H4 (cell line): ENCODE measurements at regions not wholly inside any gene's neighbourhood (a gene's known extent, or its start where the extent isn't known, plus 50 kb on each side); places are given as distances from the start of the nearest gene placed in this dataset.

Experiments
- DNase-seq: peaks from one replicate; pipeline ENCODE4 v3.0.0-alpha.2; 2015; ENCODE audit warnings: low spot score

- DNase-seq = no peak
Measured at GRCh38 chr5:124126504-124127217, 614.7 kb downstream of the CSNK1G3 start.

DNA sequence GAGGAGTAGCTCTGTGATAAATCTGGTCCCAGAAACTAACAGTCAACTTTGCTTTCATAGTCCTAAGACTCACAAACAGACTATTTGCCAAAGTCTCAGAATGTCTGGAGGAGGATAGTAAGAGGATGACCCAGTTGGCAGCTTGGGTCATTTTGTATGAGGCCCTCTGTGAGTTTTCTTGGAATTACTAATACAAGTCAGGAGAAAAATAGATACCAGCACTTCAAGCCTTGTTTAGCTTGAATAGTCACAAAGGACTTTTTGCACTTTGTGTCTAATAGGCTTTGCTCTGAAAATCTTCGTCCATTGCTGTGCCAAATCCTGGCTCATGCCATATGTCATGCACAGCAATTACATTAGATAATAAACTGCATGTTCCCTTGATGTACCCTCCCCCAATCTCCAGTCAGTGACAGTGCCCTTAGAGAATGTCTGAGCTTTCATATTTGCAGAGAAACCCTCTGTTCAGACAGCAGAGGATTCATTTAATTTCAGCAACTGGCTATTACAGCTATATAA, 612.8 kb downstream of the CSNK1G3 start:
- no peak for DNase-seq

GRCh38 chr5:124121198-124121597, 609.2 kb downstream of the CSNK1G3 start:
- no peak for DNase-seq

GRCh38 chr5:124114911-124115310, 602.9 kb downstream of the CSNK1G3 start:
- no peak for DNase-seq

DNA sequence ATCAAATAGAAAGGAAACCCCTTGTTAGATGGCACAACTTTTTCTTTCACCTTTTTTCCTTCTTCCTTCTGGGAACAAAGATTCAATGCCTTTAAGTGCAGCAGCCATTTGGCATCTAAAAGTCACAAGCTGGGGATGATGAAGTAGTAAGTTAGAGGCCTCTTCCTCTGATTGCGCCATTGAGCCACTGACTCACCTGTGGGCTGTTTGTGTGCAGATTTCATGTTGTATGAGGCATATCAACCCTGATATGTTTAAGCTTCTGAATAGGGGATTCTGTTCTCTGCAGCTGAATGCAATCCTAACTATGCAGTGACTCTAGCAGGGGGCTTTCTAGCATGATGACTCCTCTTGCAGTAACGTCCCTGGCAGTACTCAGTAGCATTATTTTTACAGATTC, 599.9 kb downstream of the CSNK1G3 start:
- no peak for DNase-seq

GRCh38 chr5:124110942-124111341, 599.0 kb downstream of the CSNK1G3 start:
- no peak for DNase-seq

GRCh38 chr5:124105326-124105725, 593.3 kb downstream of the CSNK1G3 start:
- no peak for DNase-seq

DNA sequence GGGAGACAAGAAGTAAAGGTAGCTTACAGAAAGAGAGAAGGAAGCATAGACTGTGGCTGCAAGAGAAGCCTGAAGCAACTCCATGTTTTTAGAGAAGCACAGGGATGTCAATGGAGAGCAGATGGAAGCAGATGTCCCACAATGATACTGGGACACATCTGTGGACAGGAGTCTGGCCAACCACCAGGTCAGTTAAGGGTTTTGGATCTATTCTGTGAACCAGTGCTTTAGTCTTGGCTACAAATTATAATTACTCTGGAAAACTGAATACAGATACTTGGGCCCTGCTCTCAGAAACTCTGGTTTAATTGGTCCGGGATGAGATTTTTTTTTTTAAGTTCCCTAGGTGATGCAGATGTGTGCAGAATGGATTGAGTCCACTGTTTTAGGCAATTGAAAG, 592.8 kb downstream of the CSNK1G3 start:
- no peak for DNase-seq

- DNase-seq = no peak
Measured at GRCh38 chr5:124104344-124104743, 592.4 kb downstream of the CSNK1G3 start.

DNA sequence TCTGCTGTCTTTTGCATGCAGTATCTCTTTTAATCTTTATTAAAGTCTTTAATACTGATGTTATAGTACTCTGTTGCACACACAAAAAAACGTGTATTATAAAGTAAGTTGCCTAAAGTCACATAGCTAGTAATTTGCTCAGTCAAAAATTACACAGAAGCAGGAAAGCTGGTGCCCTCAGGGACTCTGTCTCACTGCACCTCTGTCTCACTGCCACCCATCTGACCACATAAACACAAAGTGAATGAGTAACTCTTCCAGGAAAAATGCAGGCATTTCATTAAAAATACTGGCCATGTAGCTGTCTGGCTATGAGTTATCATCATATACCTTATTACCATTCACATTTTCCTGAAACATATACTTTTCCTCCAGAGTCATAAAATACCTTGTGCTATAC, 591.7 kb downstream of the CSNK1G3 start:
- peak; percentile 83 for DNase-seq

- DNase-seq = peak; percentile 62
Measured at GRCh38 chr5:124103056-124103455, 591.1 kb downstream of the CSNK1G3 start.

- DNase-seq = peak; percentile 80
Measured at GRCh38 chr5:124102486-124102885, 590.5 kb downstream of the CSNK1G3 start.

GRCh38 chr5:124093658-124094057, 581.7 kb downstream of the CSNK1G3 start:
- no peak for DNase-seq

DNA sequence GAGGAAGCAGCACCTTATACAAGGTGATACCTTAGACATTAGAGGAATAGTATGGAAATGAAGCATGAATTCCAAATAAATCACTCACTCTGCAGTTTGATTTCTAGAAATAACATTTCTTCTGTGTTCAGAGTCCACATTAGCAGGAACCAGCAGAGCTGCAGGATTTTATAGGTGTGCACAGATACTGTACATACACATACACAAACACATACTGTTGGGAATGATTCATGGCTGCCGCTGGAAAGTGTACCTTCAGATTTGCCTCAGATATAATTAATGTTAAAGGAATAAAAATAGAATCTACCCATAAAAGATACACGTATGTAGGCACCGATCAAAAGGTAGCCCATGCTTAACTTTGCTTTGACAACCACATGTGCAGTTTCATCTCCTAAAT, 578.1 kb downstream of the CSNK1G3 start:
- no peak for DNase-seq

GRCh38 chr5:124089578-124089977, 577.6 kb downstream of the CSNK1G3 start:
- DNase-seq = no peak

- DNase-seq = no peak
Measured at GRCh38 chr5:124088289-124089032, 576.5 kb downstream of the CSNK1G3 start.

- DNase-seq = no peak
Measured at GRCh38 chr5:124087752-124088151, 575.8 kb downstream of the CSNK1G3 start.

DNA sequence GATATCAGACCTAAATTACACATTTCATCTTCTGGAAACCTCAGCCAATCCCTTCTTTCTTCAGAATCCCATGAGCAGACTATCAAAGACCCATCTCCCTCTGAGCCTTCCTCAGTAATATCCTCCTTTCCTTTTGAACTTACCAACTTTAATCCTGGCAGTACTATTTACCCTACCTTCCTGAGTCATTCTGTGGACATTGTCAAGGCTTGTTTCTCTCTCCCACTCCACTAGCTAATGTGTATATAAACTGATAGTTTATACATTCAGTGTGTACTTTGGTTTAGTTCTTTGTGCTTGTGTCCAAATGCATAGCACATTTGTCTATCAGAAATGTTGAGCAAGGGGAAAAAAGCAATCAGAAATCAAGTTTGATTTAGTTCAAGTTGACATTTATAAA, 568.3 kb downstream of the CSNK1G3 start:
- DNase-seq = peak; percentile 41

DNA sequence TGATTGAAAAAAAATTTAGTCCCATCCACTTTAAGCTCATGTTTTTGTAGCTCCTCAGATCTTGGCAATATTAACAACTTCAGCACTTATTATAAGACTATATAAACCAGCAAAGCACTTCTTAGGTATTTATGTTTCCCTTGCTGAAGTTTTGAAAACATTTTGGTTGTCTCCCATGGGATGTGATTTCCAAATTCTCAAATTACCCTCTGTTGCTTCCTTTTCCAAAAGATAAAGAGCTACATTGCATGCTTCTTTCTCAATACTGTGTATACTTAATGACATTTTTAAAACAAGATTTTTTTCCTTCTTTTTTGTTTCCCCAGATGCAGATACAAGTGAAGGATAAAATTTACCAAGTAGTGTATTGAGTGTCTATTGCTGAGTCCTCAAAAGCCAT, 567.1 kb downstream of the CSNK1G3 start:
- no peak for DNase-seq

DNA sequence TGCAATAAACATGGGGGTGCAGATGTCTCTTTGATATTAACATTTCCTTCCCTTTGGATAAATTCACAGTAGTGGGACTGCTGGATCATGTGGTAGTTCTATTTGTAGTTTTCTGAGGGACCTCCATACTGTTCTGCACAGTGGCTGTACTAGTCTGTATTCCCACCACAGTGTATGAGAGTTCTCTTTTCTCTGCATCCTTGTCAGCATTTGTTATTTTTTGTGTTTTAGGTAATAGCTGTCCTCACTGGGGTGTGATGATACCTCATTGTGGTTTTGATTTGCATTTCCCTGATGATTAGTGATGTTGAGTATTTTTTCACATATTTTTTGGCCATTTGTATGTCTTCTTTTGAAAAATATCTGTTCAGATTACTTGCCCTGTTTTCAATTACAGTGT, 562.5 kb downstream of the CSNK1G3 start:
- DNase-seq = no peak

- DNase-seq = no peak
Measured at GRCh38 chr5:124072570-124072969, 560.6 kb downstream of the CSNK1G3 start.

GRCh38 chr5:124071039-124071438, 559.1 kb downstream of the CSNK1G3 start:
- DNase-seq = no peak

DNA sequence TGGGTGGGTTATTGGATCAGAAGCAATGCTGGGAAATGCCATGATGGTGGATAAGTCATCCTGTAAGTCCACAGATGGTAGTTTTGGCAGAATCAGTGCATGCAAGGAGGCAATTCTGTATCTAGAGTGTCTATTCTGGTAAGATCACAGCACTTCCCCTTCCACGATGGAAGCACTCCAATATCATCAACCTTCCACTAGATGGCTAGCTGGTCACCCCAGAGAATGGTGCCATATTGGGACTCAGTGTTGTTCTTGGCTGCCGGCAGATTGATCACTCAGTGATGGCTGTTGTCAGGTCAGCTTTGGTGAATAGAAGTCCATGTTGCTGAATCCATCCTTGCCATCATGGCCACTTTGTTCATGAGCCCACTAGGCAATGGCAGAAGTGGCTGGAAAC, 553.5 kb downstream of the CSNK1G3 start:
- DNase-seq = no peak
